COLO668 (cell line): ENCODE measurements at regions not wholly inside any gene's neighbourhood (a gene's known extent, or its start where the extent isn't known, plus 50 kb on each side); places are given as distances from the start of the nearest gene placed in this dataset.
A peak's percentile ranks its signal among the peaks of the same experiment; 100 is the strongest.

ENCODE experiments used
- DNase-seq: peaks from one replicate; lab custom pipeline; 2025; ENCODE audit not compliant: unreplicated experiment; lab: John Stamatoyannopoulos, UW

DNA sequence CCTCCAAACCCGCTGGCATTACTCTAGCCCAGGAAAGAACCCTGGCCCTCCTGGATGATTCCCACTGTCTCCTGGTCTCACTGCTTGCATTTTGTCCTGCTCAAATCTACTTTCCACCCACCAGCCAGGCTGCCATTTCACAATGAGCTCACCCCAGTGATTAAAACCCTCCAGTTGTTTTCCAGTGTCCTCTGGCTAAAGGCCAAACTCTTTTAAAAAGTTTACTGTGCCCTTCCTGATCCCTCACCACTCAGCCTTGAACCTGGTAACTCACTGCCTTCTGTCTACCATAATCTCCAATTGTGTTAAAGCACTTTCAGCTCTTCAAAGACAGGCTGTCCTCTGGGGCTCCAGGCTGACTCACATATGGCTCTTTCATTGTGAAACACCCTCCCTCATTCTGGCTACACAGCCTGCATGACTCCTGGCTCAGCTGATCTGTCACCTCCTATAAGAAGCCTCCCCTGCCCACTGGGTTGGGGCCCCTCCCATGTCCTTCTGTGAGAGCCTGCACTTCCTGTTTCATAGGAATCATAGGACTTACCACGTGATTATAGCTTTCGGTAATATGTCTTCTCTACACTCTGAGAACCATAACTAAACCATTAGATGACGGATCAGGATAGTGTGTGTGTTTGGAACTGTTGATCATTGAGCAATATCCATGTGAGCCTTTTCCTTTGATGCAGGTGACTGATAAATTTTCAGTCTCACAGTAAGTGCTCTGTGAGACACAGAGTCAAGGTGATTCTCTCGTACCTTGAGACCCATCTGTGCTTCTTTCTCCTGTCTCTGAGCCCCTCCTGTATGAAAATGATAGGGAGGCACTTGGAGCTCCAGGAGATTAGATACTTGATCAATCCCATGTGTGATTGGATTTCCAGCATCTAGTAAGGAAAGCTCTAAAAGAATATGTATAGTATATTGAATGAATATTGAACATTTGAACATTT, 590.8 kb upstream of the ID2 start:
- DNase-seq, result no peak

DNA sequence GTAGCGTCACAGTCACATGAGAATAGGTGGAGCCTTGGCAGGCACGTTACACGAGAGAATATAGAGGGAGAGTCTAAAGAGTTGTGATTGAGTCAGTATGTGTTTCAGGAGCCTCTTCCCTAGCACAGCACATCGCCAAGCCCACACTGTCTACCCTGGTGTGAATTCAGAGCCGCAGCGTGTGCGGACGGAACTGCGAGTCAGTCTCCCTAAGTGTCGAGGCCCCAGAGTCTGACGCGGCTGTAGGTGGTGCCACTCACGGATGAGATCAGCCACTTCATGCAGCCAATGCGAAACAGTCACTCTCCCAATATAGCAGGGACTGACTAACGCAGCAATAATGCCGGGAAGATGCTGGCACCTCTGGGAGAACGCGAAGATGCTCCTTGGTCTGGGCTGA, 587.3 kb upstream of the ID2 start:
- DNase-seq, result no peak

GRCh38 chr2:8095978-8096377, 585.9 kb upstream of the ID2 start:
- no peak for DNase-seq

GRCh38 chr2:8096484-8096883, 585.4 kb upstream of the ID2 start:
- DNase-seq, result no peak

DNA sequence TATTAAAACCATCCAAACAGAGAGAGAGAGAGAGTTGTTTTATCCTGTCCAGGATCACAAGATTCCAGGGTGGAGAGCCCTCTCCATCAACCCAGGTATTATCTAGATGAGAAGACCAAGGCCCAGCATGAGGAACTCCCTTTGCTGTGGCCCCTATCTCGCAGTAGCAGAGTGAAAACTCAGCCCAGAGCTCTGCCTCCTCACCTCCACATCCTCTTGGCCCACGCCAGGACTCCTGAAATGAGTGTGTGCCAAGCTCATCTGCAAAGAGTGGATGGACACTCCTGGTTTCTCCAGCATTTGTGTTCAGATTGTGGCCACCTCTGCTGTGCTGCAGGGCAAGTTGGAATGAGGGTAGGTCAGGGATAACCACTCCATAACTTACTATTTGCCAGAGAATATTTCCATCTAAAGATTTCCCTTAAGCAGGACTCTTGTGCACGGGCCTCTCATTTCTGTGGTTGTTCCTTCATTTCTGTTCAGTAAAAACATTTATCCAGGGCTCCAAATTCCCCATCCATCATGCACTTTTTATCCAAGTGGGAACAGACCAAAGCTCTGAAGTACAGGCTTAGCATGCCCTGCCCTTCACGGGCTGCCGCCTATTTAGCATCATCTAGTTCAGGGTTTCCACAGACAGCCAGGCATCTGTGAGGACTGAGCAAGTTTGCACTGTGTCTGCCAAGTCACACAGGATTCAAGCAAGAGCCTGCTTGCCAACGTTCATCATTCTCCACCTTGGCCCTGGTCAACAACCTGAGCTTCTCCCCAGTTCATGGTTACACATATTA, 583.2 kb upstream of the ID2 start:
- no peak for DNase-seq

DNA sequence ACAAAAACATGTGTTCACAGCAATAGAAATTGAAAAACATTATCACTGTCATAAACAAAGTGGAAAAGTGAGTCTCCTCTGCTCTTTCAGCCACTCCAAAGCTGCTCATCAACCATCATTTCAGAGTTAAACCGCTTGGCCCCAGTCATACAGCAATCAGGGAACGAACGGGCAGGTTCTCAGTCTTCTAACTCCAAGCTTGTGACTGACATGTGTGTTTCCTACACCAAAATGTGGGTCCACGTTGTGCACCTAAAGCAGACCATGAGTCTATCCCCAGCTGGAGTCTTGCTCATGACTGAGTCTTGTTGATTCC, 582.6 kb upstream of the ID2 start:
- no peak for DNase-seq

DNA sequence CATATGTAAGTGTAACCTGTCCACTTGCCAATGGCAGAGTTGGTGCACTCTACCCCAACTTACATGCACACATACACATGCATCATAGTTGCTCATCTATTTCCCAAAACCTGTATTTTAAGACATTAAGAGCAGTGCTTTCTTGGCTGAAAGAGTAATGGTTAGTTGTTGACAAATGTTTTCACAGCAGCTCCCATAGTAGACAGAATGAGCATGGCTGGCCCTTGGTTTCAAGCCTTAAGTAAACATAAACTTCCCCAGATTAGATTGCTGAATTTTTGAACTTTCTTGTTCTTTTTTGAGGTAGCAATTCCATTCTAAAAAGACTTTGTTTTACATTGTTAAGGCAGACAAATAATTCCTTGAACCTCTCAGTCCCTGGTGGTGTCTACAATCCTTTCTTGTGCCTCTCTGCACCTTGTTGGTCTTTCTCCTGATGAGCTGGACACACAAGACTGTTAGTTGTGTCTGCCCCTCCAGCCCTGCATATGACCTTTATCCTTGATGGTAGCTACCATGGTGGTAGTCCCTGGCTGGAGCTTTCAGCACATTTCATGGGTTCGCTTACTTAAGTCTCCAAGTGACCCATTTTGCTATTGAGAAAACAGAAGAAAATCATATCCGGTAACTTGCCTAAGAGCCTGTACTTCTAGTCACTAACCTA, 580.1 kb upstream of the ID2 start:
- DNase-seq, result no peak

DNA sequence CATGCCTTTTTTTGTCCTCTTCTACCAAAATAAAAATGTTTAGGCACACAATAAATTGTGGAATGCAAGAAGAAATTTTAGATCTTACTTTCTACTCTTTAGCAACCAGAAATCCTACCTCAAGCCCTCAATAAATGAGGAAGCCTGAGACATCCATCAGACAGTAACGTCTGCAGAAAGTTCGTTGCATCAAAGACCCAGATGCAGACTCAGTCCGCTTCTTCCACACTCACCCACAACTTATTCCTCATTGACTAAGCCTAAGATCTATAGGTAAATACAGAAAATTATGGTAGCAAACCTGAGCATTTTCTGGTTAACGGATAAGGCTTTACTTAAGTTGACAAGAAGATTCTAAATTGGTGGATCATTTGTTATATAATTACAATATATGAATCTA, 579.4 kb upstream of the ID2 start:
- DNase-seq, result no peak

DNA sequence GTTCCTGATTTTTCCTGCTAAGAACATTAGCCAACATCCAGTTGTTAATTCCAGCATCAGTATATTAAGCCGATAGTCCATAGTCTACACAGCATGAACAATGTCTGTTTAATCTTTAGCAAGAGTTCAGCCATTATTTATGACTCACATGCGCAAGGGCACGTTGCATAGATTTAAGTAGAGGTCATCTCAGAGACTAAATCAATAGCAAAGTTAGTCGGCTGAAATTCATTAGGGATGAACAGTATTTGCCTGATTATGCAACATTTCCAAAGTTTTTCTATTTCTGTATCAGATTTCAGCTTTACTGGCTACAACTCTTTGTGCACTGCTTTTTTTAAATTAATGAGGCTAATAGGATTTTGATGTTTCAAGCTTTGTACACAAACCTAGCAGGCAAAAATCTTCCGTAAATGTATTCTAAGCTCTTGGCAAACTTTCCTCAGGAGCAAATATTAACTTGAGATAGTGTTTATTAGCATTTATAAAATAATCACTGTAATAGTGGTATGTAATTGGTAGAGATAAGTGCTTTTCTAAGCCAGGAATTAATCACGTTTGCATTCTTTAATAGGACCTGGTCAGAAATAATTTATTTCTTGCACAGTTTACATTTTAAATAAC, 578.7 kb upstream of the ID2 start:
- no peak for DNase-seq

GRCh38 chr2:8107150-8107549, 574.7 kb upstream of the ID2 start:
- no peak for DNase-seq

GRCh38 chr2:8107621-8108378, 574.1 kb upstream of the ID2 start:
- DNase-seq, result no peak

DNA sequence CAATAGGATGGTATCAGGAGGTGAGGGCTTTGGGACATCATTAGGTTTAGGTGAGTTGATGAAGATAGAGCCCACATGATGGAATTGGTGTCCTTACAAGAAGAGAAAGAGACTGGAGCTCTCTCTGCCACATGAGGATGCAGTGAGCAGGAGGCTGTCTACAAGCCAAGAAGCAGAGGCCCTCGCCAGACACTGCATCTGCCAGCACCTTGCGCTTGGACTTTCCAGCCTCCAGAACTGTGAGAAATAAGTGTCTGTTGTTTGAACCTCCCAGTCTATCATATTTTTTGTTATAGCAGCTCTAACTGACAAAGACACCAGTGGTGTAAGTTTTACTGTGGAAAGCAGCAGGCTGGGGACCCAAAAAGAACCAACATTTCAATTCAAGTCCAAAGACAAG, 571.1 kb upstream of the ID2 start:
- DNase-seq, result no peak

- no peak for DNase-seq
Observed at GRCh38 chr2:8111193-8111592, 570.7 kb upstream of the ID2 start.

DNA sequence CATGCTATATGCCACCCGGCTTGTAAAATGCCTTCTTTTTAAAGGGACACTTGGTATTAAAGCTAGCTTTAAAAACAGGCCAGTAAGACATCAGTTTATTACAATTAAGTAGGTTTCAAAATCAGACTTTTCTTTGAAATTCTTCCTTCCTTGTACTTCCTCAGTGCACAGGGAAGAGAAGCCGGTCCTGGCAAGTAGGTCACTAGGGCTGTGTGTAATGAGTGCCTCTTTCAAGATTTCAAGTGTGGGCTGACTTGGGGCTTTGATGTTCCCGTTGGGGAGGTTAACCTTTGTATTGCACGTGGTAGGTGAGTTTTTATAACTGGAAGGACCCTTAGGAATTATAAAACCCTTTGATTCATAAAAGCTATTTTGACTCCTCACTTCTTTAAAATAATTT, 566.4 kb upstream of the ID2 start:
- DNase-seq, result no peak

DNA sequence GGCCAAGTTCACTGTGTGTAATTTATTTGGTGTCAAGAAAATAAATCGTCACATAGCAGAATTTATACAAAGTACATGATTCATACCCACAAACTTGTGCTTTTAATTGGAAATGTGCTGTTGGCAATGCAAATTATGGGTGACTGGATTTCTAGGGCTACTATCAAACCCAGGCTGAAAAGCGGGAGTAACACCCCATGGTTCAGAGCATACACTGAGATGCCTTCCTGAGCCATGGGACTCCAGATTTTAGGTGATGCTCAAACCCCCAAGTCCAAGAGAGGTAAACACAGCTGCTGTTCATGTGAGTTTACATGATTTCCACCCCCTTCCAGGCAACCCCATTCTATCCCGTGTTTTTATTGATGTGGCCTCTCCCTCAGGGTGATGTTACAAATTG, 565.9 kb upstream of the ID2 start:
- peak; percentile 32 for DNase-seq

GRCh38 chr2:8116661-8117060, 565.2 kb upstream of the ID2 start:
- no peak for DNase-seq

- DNase-seq, result no peak
Observed at GRCh38 chr2:8118940-8119781, 562.7 kb upstream of the ID2 start.

DNA sequence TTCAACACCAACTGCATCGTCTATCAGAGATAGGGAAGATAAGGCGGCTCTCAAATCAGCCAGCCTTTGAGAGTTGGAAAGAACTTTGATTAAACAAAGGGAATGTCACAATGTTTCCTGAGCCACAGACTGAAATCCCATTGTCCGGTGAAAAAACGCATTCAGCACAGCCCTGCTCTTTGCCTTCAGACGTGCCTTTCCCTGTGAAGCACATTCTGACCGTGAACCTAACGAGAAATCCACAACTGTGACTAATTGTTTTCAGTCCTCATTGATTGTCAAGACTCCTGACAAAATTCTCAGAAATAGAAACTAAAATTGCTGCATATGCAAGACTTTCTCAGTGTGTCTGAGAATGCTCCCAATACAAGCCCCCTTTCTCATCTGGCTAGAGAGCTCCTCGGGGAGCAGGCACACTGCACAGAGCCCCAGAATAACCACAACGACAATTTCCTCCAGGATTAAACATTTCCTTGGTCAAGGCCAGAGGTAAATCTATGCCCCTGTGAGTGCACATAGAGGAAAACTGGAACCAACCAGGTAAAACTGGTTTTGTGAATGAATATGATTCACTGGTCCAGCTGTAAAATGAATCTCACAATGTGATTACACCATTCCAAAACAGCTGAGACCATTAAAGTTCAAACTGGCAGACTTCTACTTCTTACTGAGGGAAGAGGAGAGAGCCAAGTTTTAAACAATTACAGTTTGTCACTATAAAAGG, 561.9 kb upstream of the ID2 start:
- no peak for DNase-seq

GRCh38 chr2:8120506-8120860, 561.4 kb upstream of the ID2 start:
- no peak for DNase-seq
